ENCODE measurements at regions not wholly inside any gene's neighbourhood (a gene's known extent, or its start where the extent isn't known, plus 50 kb on each side); places are given as distances from the start of the nearest gene placed in this dataset.

GRCh38 chr22:22812031-22812905, 75.3 kb upstream of the IGLL5 start:
- Histone ChIP-seq H3K4me2 (ENCODE audit: low read length) (no peak overlapping the region), H3K79me2 (replicated peaks; ENCODE audit: insufficient read depth, low read length) (no peaks in the 10 kb centered on the region), H3K4me3 (ENCODE audit: low read length) (no peak overlapping the region), H3K27me3 (ENCODE audit: insufficient read depth, low read depth, low read length) (no peaks in the 10 kb centered on the region), H3K36me3 (ENCODE audit: insufficient read depth, low read length) (no peaks in the 10 kb centered on the region), H3K9me3 (ENCODE audit: low read length) (no peaks in the 10 kb centered on the region), H3K9me2 (ENCODE audit: insufficient read depth, low read length) (no peaks in the 10 kb centered on the region), H3K9ac (ENCODE audit: low read length) (no peak overlapping the region), H3K27ac (ENCODE audit: low read length) (no peak overlapping the region), H3F3A (ENCODE audit: insufficient read depth, low read length, poor library complexity, severe bottlenecking) (no peaks in the 10 kb centered on the region), H2AFZ (ENCODE audit: low read depth, low read length) (no peak overlapping the region), H4K20me1 (ENCODE audit: insufficient read depth) (no peaks in the 10 kb centered on the region)
- TF ChIP-seq SMC3 (conservative IDR thresholded peaks at IDR 0.05; ENCODE audit: poor library complexity) (no peak), EP300 (conservative IDR thresholded peaks at IDR 0.05; ENCODE audit: poor library complexity, severe bottlenecking) (no peak), REST (IDR thresholded peaks at IDR 0.05; ENCODE audit: borderline replicate concordance) (no peak), TAF1 (IDR thresholded peaks at IDR 0.05; ENCODE audit: low read depth) (no peak)

GRCh38 chr22:22813126-22814075, 74.2 kb upstream of the IGLL5 start:
- H3K4me2 ChIP-seq (ENCODE audit: low read length): no peak overlapping the region
- H4K20me1 ChIP-seq (ENCODE audit: insufficient read depth): no peaks in the 10 kb centered on the region
- H2AFZ ChIP-seq (ENCODE audit: low read depth, low read length): no peak overlapping the region
- H3K36me3 ChIP-seq (ENCODE audit: insufficient read depth, low read length): no peaks in the 10 kb centered on the region
- H3K79me2 ChIP-seq (replicated peaks; ENCODE audit: insufficient read depth, low read length): no peaks in the 10 kb centered on the region
- TF ChIP-seq SMC3 (conservative IDR thresholded peaks at IDR 0.05; ENCODE audit: poor library complexity): no peak
- TF ChIP-seq CTCF (IDR thresholded peaks at IDR 0.05; ENCODE audit: poor library complexity, severe bottlenecking): no peak
- H3K9me2 ChIP-seq (ENCODE audit: insufficient read depth, low read length): no peaks in the 10 kb centered on the region
- H3K9ac ChIP-seq (ENCODE audit: low read length): no peak overlapping the region
- no peaks in the 10 kb centered on the region for H3K27me3 ChIP-seq (ENCODE audit: insufficient read depth, low read depth, low read length)
- H3K27ac ChIP-seq (ENCODE audit: low read length): no peak overlapping the region
- no peaks in the 10 kb centered on the region for H3K9me3 ChIP-seq (ENCODE audit: low read length)
- no peaks in the 10 kb centered on the region for H3F3A ChIP-seq (ENCODE audit: insufficient read depth, low read length, poor library complexity, severe bottlenecking)
- H3K4me3 ChIP-seq (ENCODE audit: low read length): no peak overlapping the region

Data from neural cell (in vitro differentiated cells).